ENCODE measurements at regions not wholly inside any gene's neighbourhood (a gene's known extent, or its start where the extent isn't known, plus 50 kb on each side); places are given as distances from the start of the nearest gene placed in this dataset.

- peaks cover 7 to 26% of the 10 kb centered on the region in 2 experiments; a peak in 4 of 5 replicates for H3K4me1 ChIP-seq (replicated peaks in 1 of 2; ENCODE audit: control insufficient read depth in 2 of 2, insufficient read depth in 2 of 2, low read length in 2 of 2)
- H3K79me2 ChIP-seq (ENCODE audit: control insufficient read depth, insufficient read depth, low read length): no peaks in the 10 kb centered on the region
- no TSS peak for BruUV-seq (replicated peaks)
- H3K36me3 ChIP-seq (ENCODE audit: control insufficient read depth, insufficient read depth, low read length): no peaks in the 10 kb centered on the region
- ChIA-PET POLR2A (interaction anchor here (1.4 kb wide), 1 partner anchor 13 kb away, joined by 5 read pairs; no protein-coding TSS in a partner anchor), CTCF (ENCODE audit: low intra/inter-chr PET ratio) (no interaction called here)
- DNase-seq (ENCODE audit: extremely low read depth in 1 of 4, low spot score in 3 of 4) (no peak), FAIRE-seq (no peak), ATAC-seq (no peak)
- no peak overlapping the region for H3K9ac ChIP-seq (ENCODE audit: insufficient read depth in 1 of 2, low read depth in 2 of 2, low read length in 2 of 2)
- H3K9me1 ChIP-seq (ENCODE audit: control insufficient read depth, insufficient read depth, low read length): no peaks in the 10 kb centered on the region
- H3K9me3 ChIP-seq (replicated peaks; ENCODE audit: control insufficient read depth, insufficient read depth, low read depth, low read length): no peaks in the 10 kb centered on the region
- no peaks in the 10 kb centered on the region for H4K20me1 ChIP-seq (replicated peaks; ENCODE audit: control insufficient read depth, insufficient read depth, low read length)
- TF ChIP-seq, protein P1, sequence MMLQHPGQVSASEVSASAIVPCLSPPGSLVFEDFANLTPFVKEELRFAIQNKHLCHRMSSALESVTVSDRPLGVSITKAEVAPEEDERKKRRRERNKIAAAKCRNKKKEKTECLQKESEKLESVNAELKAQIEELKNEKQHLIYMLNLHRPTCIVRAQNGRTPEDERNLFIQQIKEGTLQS (IDR thresholded peaks at IDR 0.05): peak; percentile 72
- TF ChIP-seq, protein P1 (CRISPR knock-in tag; conservative IDR thresholded peaks at IDR 0.05): no peak
- TF ChIP-seq ADNP (tag; IDR thresholded peaks at IDR 0.05) (no peak), XRCC3 (IDR thresholded peaks at IDR 0.05) (no peak), BCL6 (CRISPR knock-in tag; IDR thresholded peaks at IDR 0.05) (no peak), C11orf30 (IDR thresholded peaks at IDR 0.05; ENCODE audit: low read depth) (peak; percentile 28; the same call in 1 of the 2 replicates), TAF7 (tag; IDR thresholded peaks at IDR 0.05) (no peak), ARID1B (IDR thresholded peaks at IDR 0.05) (no peak), JUNB (CRISPR knock-in tag; conservative IDR thresholded peaks at IDR 0.05) (0 out of 2 replicates have a peak, but pooled peaks have one; percentile 21), NFE2 (IDR thresholded peaks at IDR 0.05; ENCODE audit: low read depth) (no peak), TARDBP (IDR thresholded peaks at IDR 0.05) (no peak), ZNF316 (IDR thresholded peaks at IDR 0.05) (peak; percentile 46), ZNF184 (CRISPR knock-in tag; IDR thresholded peaks at IDR 0.05) (no peak), NUFIP1 (IDR thresholded peaks at IDR 0.05; ENCODE audit: partially characterized antibody) (no peak)
- TF ChIP-seq, protein P2, sequence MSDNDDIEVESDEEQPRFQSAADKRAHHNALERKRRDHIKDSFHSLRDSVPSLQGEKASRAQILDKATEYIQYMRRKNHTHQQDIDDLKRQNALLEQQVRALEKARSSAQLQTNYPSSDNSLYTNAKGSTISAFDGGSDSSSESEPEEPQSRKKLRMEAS (CRISPR knock-in tag; IDR thresholded peaks at IDR 0.05): no peak
- TF ChIP-seq, protein P3, sequence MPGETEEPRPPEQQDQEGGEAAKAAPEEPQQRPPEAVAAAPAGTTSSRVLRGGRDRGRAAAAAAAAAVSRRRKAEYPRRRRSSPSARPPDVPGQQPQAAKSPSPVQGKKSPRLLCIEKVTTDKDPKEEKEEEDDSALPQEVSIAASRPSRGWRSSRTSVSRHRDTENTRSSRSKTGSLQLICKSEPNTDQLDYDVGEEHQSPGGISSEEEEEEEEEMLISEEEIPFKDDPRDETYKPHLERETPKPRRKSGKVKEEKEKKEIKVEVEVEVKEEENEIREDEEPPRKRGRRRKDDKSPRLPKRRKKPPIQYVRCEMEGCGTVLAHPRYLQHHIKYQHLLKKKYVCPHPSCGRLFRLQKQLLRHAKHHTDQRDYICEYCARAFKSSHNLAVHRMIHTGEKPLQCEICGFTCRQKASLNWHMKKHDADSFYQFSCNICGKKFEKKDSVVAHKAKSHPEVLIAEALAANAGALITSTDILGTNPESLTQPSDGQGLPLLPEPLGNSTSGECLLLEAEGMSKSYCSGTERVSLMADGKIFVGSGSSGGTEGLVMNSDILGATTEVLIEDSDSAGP (CRISPR knock-in tag; IDR thresholded peaks at IDR 0.05): no peak
- TF ChIP-seq, protein P4, sequence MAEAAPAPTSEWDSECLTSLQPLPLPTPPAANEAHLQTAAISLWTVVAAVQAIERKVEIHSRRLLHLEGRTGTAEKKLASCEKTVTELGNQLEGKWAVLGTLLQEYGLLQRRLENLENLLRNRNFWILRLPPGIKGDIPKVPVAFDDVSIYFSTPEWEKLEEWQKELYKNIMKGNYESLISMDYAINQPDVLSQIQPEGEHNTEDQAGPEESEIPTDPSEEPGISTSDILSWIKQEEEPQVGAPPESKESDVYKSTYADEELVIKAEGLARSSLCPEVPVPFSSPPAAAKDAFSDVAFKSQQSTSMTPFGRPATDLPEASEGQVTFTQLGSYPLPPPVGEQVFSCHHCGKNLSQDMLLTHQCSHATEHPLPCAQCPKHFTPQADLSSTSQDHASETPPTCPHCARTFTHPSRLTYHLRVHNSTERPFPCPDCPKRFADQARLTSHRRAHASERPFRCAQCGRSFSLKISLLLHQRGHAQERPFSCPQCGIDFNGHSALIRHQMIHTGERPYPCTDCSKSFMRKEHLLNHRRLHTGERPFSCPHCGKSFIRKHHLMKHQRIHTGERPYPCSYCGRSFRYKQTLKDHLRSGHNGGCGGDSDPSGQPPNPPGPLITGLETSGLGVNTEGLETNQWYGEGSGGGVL (CRISPR knock-in tag; IDR thresholded peaks at IDR 0.05): no peak
- H3K4me3 ChIP-seq: no peak overlapping the region
- H2AFZ ChIP-seq (ENCODE audit: low read depth, low read length): no peak overlapping the region
- no peak overlapping the region for H3K4me2 ChIP-seq (ENCODE audit: insufficient read depth, low read length)
- no peak overlapping the region for H3K27ac ChIP-seq (ENCODE audit: extremely low read depth, low read depth, low read length)
- in situ Hi-C loops (cut with MboI) (no loop called here), intact Hi-C loops (cut with micrococcal nuclease) (no loop called here)
- no peaks in the 10 kb centered on the region for H3K27me3 ChIP-seq (ENCODE audit: control insufficient read depth in 2 of 2, insufficient read depth in 2 of 2, low read length in 2 of 2)
Observed at GRCh38 chr2:196258407-196258806, 87.0 kb upstream of the STK17B start.
